GM21529 (cell line): ENCODE measurements at regions not wholly inside any gene's neighbourhood (a gene's known extent, or its start where the extent isn't known, plus 50 kb on each side); places are given as distances from the start of the nearest gene placed in this dataset.

Experiments used
- ATAC-seq: cut with Tn5 transposase; IDR thresholded peaks from one replicate; pipeline ENCODE4 v1.9.1; 2021; ENCODE audit not compliant: unreplicated experiment

DNA sequence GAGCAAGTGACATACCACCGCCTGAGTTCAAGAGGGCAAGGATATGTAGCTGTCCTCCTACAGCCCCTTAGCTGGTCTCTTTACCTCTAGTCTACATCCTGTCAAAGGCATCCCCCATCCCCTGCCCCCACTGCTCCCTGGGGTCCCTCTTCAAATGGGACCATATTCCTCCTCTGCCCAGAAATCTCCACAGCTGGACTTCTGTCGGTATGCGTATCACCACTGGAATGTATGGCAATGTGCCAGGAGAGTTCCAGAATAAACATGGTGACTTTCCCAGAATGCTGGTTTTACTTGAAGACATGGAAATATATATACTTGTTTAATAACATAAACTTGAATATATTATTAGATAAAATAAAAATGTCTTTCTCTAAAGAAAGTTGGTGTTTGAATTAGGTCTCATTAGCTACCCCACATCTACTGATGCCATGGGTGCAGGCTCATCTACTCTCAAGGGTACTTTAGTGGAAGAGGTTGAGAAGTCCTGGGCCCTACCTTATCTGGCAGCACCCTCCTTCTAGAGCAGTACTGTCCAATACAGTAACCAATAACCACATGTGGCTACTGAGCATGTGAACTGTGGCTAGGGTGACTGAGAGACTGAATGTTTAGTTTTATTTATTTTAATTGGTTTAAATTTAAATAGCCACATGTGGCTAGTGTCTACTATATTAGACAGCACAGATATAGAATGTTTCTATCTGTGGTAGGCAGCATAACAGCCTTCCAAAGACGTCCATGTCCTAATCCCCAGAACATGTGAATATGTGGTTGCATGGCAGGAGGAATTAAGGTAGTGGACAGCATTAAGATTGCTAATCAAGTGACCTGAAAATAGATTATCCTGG lies 181.7 kb upstream of the SLC30A5 start:
- ATAC-seq: no peak

DNA sequence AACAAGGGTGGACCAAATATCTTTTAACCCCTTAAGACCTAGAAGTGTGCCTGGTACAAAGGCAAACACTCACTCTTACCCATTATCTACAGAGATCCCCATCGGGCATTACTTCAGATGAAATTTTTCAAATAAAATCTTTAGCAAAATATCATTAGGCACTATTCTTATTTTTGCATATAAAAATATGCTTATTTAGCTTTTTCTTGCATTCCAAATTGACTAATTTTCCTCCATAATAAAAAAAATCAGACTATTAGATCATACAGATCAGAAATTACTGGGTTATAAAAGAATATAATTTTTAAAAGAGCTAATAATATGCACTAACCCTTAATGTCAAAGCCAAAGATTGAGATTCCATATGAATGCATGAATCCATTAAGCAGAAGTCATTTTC lies 178.7 kb upstream of the SLC30A5 start:
- ATAC-seq: no peak

DNA sequence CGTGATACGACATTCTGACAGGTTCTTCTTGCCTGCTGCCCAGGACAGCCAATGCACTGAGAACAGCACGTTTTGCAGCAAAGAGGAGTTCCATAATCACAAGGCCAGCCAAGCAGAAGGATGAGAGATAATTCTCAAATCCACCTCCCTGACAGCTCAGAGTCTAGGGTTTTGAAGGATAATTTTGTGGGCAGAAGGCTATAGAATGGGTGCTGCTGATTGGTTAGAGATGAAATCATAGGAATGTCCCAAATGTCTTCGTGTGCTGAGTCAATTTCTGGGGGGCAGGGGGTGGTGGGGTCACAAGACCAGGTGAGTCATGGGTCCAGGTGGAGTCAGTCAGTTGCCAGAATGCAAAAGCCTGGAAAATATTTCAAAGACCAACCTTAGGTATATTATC lies 175.5 kb upstream of the SLC30A5 start:
- ATAC-seq: no peak

DNA sequence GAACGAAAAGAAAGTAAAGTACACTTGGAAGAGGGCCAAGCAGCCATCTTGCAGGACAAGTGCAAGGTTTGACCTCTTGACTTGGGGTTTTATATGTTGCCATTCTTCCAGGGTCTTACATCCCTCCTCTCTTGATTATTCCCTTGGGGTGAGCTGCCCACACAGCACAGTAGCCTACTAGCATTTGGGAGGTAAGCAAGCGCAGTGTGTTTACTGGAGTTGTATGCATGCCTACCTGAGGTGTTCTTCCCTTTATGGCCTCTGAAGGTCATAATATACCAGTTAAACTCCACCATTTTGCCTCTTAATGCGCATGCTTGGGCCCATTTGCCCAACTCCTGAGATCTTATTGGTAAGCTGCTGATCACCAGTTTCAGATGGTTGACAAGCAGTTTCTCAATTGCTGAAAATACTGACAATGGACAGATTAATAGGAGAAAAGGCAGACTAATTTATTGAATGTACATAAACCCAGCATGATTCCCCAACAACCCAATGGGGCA lies 173.8 kb upstream of the SLC30A5 start:
- ATAC-seq: no peak

DNA sequence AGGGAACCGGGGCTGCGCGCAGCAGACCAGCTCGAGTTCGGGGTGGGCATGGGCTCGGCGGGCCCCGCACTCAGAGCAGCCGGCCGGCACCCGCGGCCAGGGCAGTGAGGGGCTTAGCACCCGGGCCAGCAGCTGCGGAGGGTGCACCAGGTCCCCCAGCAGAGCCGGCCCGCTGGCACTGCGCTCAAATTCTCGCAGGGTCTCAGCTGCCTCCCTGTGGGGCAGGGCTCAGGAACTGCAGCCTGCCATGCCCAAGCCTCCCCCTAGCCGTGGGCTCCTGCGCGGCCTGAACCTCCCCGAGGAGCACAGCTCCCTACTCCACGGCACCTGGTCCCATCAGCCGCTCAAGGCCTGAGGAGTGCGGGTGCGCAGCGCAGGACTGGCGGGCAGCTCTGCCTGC lies 172.9 kb upstream of the SLC30A5 start:
- ATAC-seq: no peak

DNA sequence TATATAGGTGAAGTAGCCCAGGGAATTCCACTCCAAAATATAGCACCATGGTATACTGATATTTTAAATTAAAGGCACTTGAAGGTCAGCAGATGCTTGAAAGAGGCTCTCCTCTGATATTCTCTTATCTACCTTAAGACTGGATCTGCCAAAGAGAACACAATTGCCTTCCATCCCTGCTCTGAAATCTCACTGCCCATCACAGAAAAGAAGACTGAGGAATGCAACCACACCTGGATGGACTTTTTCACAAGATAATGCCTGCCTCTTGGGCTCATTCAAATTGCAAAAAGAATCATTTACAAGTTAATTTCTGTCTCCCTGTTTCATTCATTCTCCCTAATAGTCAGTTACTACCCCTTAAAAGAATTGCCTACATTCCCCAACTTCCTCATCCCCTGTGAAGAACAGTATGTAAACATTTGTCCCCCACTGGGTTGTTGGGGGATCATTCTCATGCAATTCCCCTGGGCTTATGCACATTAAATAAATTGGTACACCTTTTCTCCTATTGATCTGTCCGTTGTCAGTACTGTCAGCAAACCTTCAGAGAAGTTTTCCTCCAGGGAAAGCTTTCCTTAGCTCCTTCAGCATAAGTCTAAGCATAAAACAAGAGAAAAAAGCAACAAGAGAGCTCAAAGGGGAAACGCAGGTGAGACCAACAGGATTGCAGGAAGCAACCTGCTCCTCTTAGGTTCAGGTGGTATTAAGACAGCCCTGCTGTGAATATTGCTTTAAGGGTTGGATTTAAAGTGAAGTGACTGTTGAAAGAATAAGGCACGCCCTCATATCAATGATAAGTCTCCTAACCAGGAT lies 171.4 kb upstream of the SLC30A5 start:
- no peak for ATAC-seq

DNA sequence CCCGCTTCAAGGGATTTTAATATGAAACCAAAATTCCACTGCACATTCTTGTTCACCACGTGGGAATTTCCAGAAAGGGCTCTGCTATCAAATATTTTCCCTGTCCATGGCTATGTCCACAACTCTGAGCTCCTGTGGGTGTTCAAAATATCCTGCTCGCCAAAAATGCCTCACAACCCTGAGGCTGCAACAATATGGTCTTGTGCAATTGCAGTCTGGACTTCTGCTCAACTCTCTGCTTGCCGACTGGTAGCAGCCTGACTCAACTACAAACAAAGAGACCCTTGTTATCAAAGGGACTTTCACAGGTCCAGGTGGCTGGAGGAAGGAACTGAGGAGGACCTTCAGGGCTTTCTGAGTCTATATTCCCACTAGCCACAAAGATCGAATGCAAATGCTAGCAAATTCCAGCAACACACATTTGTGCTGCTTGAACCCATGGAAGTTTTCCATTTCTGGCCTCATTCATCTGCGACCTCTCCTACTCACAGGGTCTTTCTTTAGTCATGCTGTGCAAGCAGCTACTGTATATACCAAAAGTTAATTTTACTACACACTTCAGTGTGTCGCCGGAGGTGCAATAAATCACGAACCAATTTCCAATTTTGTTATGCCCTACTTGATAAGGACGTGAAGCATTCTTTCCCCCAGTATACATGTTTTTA lies 169.2 kb upstream of the SLC30A5 start:
- no peak for ATAC-seq

DNA sequence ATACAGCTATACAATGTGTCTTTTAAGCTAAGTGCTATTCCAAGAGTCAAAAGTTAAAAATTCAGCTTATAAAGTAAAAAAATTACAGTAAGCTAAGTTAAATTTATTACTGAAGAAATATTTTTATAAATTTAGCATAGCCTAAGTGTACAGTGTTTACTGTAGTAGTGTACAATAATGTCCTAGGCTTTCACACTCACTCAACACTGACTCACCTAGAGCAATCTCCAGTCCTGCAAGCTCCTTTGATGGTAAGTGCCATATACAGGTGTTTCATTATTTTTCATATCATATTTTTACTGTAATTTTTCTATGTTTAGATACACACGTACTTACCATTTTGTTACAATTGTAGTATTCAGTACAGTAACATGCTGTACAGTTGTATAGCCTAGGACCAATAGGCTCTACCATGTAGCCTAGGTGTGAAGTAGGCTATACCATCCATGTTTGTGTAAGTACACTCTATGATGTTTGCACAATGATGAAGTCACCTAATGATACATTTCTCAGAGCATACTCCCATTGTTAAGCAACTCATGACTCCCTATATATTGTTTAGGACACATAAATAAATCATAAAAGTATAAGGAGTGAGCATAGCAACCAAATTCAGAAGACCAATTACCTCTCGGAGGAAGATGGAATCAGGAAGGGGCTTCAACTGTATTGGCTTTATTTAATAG lies 165.1 kb upstream of the SLC30A5 start:
- no peak for ATAC-seq

DNA sequence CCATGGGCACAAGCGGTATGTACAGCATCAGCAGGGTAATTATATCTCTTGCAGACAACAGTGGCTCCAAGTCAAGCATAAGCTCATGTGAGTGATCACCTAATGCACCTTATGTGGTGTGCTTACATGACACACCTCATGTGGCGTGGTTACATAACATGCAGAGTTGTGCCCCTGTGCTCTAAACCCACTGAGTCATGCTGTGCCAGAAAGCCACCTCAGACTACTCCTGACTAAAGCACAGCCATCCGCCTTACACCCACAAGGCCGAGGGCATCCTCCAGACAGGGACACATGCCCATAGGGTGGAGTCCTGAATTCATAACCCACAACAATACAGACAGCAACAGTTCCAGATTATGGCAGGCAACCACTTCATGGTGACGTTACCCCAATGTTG lies 163.7 kb upstream of the SLC30A5 start:
- no peak for ATAC-seq

DNA sequence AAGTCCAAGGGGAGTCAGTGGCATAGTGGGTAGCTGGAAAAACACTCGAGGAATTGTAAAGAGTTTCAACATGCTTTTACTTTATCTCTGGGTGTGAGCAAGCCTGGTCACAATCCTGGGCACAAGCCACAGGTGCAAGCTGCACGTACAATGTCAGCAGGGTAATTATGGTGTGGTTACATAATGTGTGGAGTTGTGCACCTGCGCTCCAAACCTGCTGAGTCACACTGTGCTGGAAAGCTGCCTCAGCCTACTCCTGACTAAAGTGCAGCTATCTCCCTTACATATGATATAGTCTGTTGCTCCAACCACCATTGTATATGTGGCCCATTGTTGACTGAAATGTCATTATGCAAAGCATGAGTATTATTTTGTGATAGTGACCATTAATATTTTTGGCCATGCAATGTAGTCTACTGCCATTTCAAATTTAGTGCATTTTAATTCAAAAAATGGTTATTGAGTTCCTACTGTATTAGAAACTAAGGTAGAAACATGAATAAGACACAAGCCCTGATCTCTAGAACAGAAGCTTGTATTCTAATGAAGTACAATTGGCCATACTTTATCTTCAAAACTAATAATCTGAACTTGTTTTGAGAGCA lies 160.9 kb upstream of the SLC30A5 start:
- ATAC-seq: no peak

DNA sequence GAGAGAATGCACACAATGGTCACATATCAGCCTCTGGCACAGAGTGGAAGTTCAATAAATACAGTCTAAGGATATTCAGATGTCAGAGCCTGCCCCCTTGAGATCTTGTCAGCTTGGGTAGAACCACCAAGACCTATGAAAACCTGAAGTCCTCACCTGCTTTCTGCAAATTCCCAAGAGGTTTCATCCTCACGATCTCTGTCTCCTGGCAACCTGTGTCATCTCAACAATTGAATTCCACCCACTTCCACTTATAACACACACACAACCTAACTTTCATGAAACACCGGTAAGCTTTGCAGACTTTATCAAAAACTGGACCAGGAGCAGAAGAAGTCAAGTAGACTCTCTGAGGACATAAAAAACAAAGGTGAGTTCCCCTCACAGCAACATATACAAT lies 151.6 kb upstream of the SLC30A5 start:
- ATAC-seq: no peak

DNA sequence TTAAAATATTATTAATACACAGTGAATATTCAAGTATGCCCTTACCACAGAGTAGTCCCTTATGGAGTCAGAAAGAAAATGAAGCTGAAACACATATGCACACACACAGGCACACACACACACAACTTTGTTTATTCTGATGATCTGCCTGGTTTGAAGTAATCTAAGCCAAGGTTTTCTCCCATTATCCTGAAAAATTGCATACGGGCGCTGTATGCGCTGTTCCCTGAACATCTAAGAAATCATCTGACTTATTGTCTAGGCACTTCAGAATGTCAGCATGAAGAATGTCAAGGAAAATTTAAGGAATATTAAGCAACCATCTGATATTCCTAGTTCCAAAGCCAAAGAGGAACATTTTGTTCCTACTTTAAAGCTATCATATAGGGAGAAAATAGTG lies 147.1 kb upstream of the SLC30A5 start:
- ATAC-seq: no peak

DNA sequence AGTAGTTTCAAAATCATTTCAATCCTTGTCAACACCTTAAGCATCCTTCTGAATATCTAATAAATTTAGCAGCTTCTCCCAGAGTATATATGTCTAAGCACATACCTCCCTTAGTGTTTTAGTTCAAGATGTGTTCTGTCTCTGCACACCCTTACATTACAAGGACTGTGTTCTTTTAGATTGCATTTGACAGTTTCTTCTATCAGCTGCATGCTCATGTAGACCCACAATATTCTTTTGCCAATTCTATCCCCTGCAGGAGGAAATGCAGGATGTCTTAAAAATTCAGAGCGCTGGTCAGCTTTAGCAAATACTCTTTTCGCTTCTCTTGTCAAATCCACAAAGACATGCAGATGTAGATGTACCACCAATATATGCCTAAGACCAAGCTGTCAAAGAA lies 145.8 kb upstream of the SLC30A5 start:
- ATAC-seq: no peak

DNA sequence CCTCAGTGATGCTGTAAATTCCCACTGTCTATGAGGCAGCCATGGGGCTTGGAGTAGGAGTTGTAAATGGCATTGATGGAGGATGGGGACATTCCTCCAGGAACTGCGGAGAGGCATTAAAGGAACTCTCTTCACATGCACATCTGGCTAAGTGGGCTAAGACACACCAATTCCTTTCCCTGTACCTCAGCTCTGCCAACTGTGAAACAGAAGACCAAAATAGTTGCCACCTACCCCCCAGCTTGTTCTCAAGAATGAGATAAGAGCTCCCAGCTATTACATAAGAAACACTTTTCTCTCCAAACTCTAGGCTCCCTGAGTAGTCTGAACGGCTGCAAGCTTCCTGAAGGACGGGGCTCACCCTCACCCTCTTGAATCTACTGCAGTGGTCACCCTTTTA lies 144.6 kb upstream of the SLC30A5 start:
- no peak for ATAC-seq

DNA sequence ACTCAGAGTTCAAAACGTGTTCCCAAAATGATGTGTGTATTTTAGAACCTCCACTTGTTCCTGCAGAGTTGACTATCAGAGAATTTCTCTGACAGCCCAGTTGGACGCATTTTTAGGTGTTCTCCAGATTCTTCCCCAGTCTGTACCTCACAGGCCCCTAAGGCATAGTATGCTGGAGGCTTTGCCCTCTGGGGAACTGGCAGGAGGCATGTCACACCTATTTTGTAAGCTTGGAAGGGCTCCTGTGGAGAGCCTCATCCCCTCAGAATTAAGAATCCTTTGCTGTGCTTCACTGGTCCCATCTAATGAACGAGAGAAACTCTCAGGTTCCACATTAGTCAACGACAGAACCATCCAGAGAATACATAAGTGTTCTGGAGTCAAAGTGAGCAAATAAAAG lies 144.1 kb upstream of the SLC30A5 start:
- no peak for ATAC-seq

DNA sequence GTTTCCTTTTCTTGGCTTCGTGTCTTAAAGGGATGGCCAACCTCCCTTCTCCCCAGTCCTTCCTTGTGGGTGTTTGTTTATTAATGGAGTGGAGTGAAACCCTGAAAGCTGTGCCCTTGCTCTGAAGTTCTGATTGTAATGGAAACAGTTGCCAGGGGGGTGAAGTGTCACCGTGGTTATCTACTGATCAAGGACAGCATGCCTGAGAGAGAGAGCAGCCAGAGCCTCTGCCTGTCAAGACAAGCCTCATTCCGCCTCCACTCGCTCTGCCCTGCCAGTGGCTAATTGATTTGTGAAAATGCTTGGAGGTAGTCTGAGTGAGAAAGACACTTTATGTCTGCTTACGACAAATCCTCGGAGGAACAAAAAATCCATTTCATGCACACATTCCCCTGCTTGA lies 143.7 kb upstream of the SLC30A5 start:
- no peak for ATAC-seq

DNA sequence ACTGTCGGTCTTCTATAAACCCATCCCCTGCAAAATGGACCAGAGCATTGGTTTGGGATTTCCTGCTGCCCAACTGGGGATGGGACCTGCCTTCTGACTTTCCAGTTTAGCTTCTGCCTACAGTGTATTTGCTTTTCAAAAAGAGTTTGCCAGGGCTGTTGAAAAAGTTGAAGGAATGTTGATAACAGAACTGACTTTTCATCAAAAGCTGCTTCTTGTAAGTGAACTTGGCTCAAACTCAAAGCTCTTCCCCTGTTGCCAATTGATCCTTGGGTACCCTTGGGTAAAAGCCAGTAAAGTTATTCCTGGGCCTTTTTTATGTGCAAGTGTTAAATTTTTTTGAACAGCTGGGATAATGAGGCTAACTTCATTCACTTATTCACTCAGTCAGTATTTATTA lies 142.9 kb upstream of the SLC30A5 start:
- no peak for ATAC-seq

DNA sequence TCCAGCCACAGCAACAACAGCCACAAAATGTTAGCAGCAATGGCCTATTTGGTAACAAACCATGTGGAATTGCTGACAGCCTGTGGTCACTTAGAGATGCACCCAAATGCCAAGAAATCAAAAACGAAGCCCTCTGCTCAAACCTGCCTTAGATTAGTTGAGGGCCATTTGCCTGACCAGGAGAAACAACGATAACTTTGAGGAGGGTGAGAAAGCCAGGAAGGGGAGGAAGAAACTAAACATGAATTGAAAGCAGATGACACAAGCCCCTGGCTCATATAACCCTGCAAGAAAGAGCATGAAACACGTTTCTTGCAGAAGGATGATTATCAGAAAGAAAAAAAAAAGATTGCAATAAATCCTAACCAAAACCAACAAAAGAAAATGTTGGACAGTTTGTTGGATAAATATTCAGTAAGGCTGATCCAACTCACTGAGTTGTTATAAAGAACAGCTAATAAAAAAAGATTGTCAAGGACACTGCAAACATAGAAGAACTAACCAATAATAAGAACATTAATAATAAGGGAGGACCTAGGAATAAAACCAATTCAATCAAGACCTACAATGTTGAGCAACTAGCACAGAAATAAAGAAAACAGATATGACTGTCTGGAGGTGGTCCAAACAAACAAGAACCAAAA lies 140.5 kb upstream of the SLC30A5 start:
- no peak for ATAC-seq

DNA sequence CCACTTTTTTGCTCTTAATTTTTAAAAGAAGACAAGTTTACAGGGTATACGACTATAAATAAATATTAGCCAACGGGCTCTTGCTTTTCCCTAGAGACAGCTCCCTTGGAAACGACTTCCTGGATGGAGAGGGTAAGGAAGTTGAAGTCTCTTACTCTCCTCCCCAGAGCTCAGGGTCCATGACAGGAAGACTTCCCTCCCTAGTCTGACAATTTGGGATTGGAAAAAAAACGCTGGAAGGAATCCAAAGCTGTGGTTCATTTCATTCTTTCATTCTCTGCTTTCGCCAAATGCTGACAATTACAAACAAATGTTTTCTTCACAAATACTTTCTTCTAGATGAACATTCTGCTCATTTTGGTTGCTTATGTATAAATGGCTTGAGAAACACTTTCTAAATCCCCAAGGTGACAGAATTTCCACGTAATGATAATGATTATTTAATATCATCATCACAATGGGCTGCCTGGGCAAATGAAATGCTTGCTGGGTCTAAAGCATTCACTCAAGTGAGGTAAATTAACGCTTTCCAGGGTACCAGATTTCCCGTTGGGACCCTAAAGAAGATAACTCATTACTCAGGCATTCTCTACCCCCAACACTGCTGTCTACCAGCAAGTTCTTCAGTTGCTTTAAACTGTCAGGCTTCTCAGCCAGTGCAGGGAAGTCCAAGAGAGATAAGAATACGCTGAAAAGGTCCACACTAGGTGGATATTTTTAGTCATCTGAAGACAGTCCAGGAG lies 139.8 kb upstream of the SLC30A5 start:
- ATAC-seq: no peak

DNA sequence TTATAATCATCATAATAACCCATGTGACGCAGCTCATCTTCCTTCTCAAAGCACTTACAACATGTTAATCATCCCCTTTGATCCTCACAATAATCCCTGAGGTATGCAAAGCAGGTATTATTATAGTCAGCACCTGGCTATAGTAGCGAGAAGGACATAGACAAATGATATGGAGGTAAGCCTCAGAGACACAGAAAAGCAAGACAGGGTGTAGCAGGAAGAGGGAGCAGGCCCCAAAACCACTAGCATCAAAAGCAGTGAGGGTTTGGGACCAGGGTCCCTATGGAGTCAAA lies 139.2 kb upstream of the SLC30A5 start:
- ATAC-seq: no peak
